GM23248 (cell line): ENCODE measurements at regions not wholly inside any gene's neighbourhood (a gene's known extent, or its start where the extent isn't known, plus 50 kb on each side); places are given as distances from the start of the nearest gene placed in this dataset.

Experiments used
- EZH2 ChIP-seq: fragments of 200-600 bp; sonication (generic); IDR thresholded peaks from 2 replicates; pipeline ENCODE4 v1.6.1; 2018; ENCODE audit warnings: antibody characterized with exemption, mild to moderate bottlenecking; ENCODE audit not compliant: insufficient read depth, poor library complexity, severe bottlenecking
- EZH2phosphoT487 ChIP-seq: fragments of 200-600 bp; sonication (generic); IDR thresholded peaks from 2 replicates; pipeline ENCODE4 v1.6.1; 2018; ENCODE audit warnings: antibody characterized with exemption, moderate library complexity, mild to moderate bottlenecking, low read depth; ENCODE audit not compliant: insufficient read depth

DNA sequence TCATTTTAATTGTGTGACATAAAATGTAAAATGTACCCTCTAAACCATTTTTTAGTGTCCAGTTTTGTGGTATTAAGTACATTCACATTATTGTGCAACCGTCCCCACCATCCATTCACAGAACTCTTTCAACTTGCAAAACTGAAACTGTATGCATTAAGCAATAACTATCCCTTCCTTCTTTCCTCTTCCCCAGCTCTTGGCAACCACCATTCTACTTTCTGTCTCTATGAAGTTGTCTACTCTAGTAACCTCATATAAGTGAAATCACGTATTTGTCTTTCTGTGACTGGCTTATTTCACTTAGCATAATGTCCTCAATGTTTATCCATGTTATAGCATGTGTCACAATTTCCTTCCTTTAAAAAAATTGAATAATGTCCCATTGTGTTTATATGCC is 142.4 kb downstream of the C9orf152 start:
- TF ChIP-seq EZH2phosphoT487 (no peak), EZH2 (no peak)
